GM23338 (cell line): ENCODE measurements at regions not wholly inside any gene's neighbourhood (a gene's known extent, or its start where the extent isn't known, plus 50 kb on each side); places are given as distances from the start of the nearest gene placed in this dataset.

Source experiments
- ATAC-seq: fragments of 200-7000 bp; cut with Tn5 transposase; 3 replicates; pipeline ENCODE4 v1.9.1; 2020
- DNase-seq: peaks from one replicate; pipeline ENCODE4 v3.0.0-alpha.2; 2015; ENCODE audit warnings: low spot score
- H2AFZ ChIP-seq: fragments of 200-600 bp; sonication (generic); 2 replicates; pipeline ENCODE4 v1.8.0; 2016; ENCODE audit warnings: antibody characterized with exemption, mild to moderate bottlenecking, moderate library complexity
- H3F3A ChIP-seq: fragments of 200-600 bp; sonication (generic); replicated peaks from 2 replicates; pipeline ENCODE4 v1.8.0; 2017; ENCODE audit warnings: antibody characterized with exemption, mixed run types, low read depth
- H3K27ac ChIP-seq: fragments of 200-600 bp; sonication (generic); 2 replicates; pipeline ENCODE4 v1.6.1; 2016; ENCODE audit warnings: low read depth
- H3K27me3 ChIP-seq: fragments of 200-600 bp; sonication (generic); 2 replicates; pipeline ENCODE4 v1.8.0; 2016; ENCODE audit warnings: mild to moderate bottlenecking, mixed run types, moderate library complexity; ENCODE audit not compliant: insufficient read depth
- H3K36me3 ChIP-seq: fragments of 200-600 bp; sonication (generic); 2 replicates; pipeline ENCODE4 v1.8.0; 2016; ENCODE audit warnings: mild to moderate bottlenecking; ENCODE audit not compliant: insufficient read depth
- H3K4me1 ChIP-seq: fragments of 200-600 bp; sonication (generic); 2 replicates; pipeline ENCODE4 v1.8.0; 2016; ENCODE audit warnings: mild to moderate bottlenecking, moderate library complexity; ENCODE audit not compliant: insufficient read depth
- H3K4me2 ChIP-seq: fragments of 200-600 bp; sonication (generic); 2 replicates; pipeline ENCODE4 v1.7.1; 2017; ENCODE audit warnings: mixed run types
- H3K4me3 ChIP-seq: fragments of 200-600 bp; sonication (generic); 2 replicates; pipeline ENCODE4 v1.6.1; 2016; ENCODE audit warnings: mixed run types
- H3K79me2 ChIP-seq: fragments of 200-600 bp; sonication (generic); replicated peaks from 2 replicates; pipeline ENCODE4 v1.8.0; 2017; ENCODE audit warnings: mild to moderate bottlenecking; ENCODE audit not compliant: insufficient read depth
- H3K9me2 ChIP-seq: fragments of 200-600 bp; sonication (generic); 2 replicates; pipeline ENCODE4 v1.8.0; 2017; ENCODE audit not compliant: insufficient read depth
- H4K20me1 ChIP-seq: fragments of 200-600 bp; sonication (generic); replicated peaks from 2 replicates; pipeline ENCODE4 v1.8.0; 2017; ENCODE audit warnings: mild to moderate bottlenecking; ENCODE audit not compliant: insufficient read depth
- H3K27ac Mint-ChIP-seq: 2 replicates; pipeline ENCODE4 v1.8.0; 2020; ENCODE audit warnings: inconsistent platforms, mild to moderate bottlenecking, moderate library complexity, mixed read lengths
- H3K27me3 Mint-ChIP-seq: 3 replicates; pipeline ENCODE4 v1.8.0; 2022; ENCODE audit warnings: low read depth, mild to moderate bottlenecking, moderate library complexity, mixed read lengths, inconsistent platforms; ENCODE audit not compliant: insufficient read depth, poor library complexity
- H3K36me3 Mint-ChIP-seq: 3 replicates; pipeline ENCODE4 v1.8.0; 2021; ENCODE audit warnings: low read depth, mild to moderate bottlenecking, inconsistent platforms, moderate library complexity, mixed read lengths
- H3K4me1 Mint-ChIP-seq: 3 replicates; pipeline ENCODE4 v1.8.0; 2020; ENCODE audit warnings: mild to moderate bottlenecking, inconsistent platforms, mixed read lengths
- H3K4me3 Mint-ChIP-seq: 3 replicates; pipeline ENCODE4 v1.8.0; 2021; ENCODE audit warnings: moderate library complexity, mild to moderate bottlenecking, inconsistent platforms, mixed read lengths
- H3K9me3 Mint-ChIP-seq: 3 replicates; pipeline ENCODE4 v1.8.0; 2020; ENCODE audit warnings: moderate library complexity, mild to moderate bottlenecking, inconsistent platforms, mixed read lengths
- EZH2 ChIP-seq: fragments of 200-600 bp; sonication (generic); IDR thresholded peaks from one replicate; pipeline ENCODE4 v1.8.0; 2017; ENCODE audit warnings: antibody characterized with exemption, mild to moderate bottlenecking, low read depth; ENCODE audit not compliant: unreplicated experiment
- EZH2phosphoT487 ChIP-seq: fragments of 200-600 bp; sonication (generic); IDR thresholded peaks from one replicate; pipeline ENCODE4 v1.8.1; 2018; ENCODE audit warnings: antibody characterized with exemption; ENCODE audit not compliant: unreplicated experiment
- JUNB ChIP-seq: IDR thresholded peaks from one replicate; pipeline ENCODE4 v1.6.1; 2016; ENCODE audit warnings: antibody characterized with exemption; ENCODE audit not compliant: unreplicated experiment
- REST ChIP-seq: IDR thresholded peaks from one replicate; pipeline ENCODE4 v1.6.1; 2018; ENCODE audit warnings: antibody characterized with exemption; ENCODE audit not compliant: unreplicated experiment
- ZNF331 ChIP-seq: fragments of 250-450 bp; sonication (Bioruptor Pico); IDR thresholded peaks from 2 replicates; pipeline ENCODE4 v1.5.0; 2020; ENCODE audit warnings: low read depth, mild to moderate bottlenecking, moderate library complexity
- TF ChIP-seq, protein P1 (sequence below): fragments of 250-450 bp; sonication (Bioruptor Pico); IDR thresholded peaks from 2 replicates; pipeline ENCODE4 v1.5.0; 2020; ENCODE audit warnings: mild to moderate bottlenecking, moderate library complexity

GRCh38 chr16:65828296-65828695 lies 538.2 kb upstream of the CDH5 start:
- Histone ChIP-seq H2AFZ (no peak overlapping the region), H3K4me2 (no peak overlapping the region), H3K4me3 (no peak overlapping the region), H3K36me3 (no peaks in the 10 kb centered on the region), H3K79me2 (no peaks in the 10 kb centered on the region), H3K27ac (no peak overlapping the region), H3K9me2 (peaks cover 17% of the 10 kb centered on the region), H4K20me1 (no peaks in the 10 kb centered on the region), H3F3A (no peaks in the 10 kb centered on the region), H3K4me1 (no peaks in the 10 kb centered on the region), H3K27me3 (no peaks in the 10 kb centered on the region)
- TF ChIP-seq EZH2 (no peak), JUNB (no peak), EZH2phosphoT487 (no peak), ZNF331 (no peak), REST (no peak)
- TF ChIP-seq, protein P1, sequence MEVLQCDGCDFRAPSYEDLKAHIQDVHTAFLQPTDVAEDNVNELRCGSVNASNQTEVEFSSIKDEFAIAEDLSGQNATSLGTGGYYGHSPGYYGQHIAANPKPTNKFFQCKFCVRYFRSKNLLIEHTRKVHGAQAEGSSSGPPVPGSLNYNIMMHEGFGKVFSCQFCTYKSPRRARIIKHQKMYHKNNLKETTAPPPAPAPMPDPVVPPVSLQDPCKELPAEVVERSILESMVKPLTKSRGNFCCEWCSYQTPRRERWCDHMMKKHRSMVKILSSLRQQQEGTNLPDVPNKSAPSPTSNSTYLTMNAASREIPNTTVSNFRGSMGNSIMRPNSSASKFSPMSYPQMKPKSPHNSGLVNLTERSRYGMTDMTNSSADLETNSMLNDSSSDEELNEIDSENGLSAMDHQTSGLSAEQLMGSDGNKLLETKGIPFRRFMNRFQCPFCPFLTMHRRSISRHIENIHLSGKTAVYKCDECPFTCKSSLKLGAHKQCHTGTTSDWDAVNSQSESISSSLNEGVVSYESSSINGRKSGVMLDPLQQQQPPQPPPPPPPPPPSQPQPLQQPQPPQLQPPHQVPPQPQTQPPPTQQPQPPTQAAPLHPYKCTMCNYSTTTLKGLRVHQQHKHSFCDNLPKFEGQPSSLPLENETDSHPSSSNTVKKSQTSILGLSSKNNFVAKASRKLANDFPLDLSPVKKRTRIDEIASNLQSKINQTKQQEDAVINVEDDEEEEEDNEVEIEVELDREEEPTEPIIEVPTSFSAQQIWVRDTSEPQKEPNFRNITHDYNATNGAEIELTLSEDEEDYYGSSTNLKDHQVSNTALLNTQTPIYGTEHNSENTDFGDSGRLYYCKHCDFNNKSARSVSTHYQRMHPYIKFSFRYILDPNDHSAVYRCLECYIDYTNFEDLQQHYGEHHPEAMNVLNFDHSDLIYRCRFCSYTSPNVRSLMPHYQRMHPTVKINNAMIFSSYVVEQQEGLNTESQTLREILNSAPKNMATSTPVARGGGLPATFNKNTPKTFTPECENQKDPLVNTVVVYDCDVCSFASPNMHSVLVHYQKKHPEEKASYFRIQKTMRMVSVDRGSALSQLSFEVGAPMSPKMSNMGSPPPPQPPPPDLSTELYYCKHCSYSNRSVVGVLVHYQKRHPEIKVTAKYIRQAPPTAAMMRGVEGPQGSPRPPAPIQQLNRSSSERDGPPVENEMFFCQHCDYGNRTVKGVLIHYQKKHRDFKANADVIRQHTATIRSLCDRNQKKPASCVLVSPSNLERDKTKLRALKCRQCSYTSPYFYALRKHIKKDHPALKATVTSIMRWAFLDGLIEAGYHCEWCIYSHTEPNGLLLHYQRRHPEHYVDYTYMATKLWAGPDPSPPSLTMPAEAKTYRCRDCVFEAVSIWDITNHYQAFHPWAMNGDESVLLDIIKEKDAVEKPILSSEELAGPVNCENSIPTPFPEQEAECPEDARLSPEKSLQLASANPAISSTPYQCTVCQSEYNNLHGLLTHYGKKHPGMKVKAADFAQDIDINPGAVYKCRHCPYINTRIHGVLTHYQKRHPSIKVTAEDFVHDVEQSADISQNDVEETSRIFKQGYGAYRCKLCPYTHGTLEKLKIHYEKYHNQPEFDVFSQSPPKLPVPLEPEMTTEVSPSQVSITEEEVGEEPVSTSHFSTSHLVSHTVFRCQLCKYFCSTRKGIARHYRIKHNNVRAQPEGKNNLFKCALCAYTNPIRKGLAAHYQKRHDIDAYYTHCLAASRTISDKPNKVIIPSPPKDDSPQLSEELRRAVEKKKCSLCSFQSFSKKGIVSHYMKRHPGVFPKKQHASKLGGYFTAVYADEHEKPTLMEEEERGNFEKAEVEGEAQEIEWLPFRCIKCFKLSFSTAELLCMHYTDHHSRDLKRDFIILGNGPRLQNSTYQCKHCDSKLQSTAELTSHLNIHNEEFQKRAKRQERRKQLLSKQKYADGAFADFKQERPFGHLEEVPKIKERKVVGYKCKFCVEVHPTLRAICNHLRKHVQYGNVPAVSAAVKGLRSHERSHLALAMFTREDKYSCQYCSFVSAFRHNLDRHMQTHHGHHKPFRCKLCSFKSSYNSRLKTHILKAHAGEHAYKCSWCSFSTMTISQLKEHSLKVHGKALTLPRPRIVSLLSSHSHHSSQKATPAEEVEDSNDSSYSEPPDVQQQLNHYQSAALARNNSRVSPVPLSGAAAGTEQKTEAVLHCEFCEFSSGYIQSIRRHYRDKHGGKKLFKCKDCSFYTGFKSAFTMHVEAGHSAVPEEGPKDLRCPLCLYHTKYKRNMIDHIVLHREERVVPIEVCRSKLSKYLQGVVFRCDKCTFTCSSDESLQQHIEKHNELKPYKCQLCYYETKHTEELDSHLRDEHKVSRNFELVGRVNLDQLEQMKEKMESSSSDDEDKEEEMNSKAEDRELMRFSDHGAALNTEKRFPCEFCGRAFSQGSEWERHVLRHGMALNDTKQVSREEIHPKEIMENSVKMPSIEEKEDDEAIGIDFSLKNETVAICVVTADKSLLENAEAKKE (CRISPR knock-in tag) = no peak
- no peak overlapping the region for H3K27ac Mint-ChIP-seq
- no peak for DNase-seq
- no peaks in the 10 kb centered on the region for H3K36me3 Mint-ChIP-seq
- peaks cover 8% of the 10 kb centered on the region for H3K4me1 Mint-ChIP-seq
- no peaks in the 10 kb centered on the region for H3K9me3 Mint-ChIP-seq
- no peaks in the 10 kb centered on the region for H3K27me3 Mint-ChIP-seq
- no peak for ATAC-seq
- no peak overlapping the region for H3K4me3 Mint-ChIP-seq
